ENCODE measurements at regions not wholly inside any gene's neighbourhood (a gene's known extent, or its start where the extent isn't known, plus 50 kb on each side); places are given as distances from the start of the nearest gene placed in this dataset.

GRCh38 chr9:6133346-6134063 lies 82.1 kb upstream of the IL33 start:
- Histone ChIP-seq H3K4me1 (peaks cover 0 to 17% (median 0%) of the 10 kb centered on the region in 3 donors), H3K9me3 (no peaks in the 10 kb centered on the region), H3K4me3 (no peak overlapping the region), H3K27me3 (no peaks in the 10 kb centered on the region), H3K36me3 (no peaks in the 10 kb centered on the region), H3K27ac (no peak overlapping the region)
- no peak for DNase-seq
- TF ChIP-seq POLR2A (IDR thresholded peaks at IDR 0.05) (no peak), CTCF (IDR thresholded peaks at IDR 0.05) (no peak)
- intact Hi-C loops (cut with DNase I), result no loop called here
- WGBS, 2 donors, result 64 to 67% methylated on average over 5 of the region's 5 CpGs

- no peaks in the 10 kb centered on the region for H3K9me3 ChIP-seq
- no peaks in the 10 kb centered on the region for H3K36me3 ChIP-seq
- H3K27ac ChIP-seq, result no peak overlapping the region
- H3K4me1 ChIP-seq, result peaks cover 0 to 17% (median 0%) of the 10 kb centered on the region in 3 donors
- H3K4me3 ChIP-seq, result no peak overlapping the region
- no peak for DNase-seq
- WGBS, 2 donors, result 51 to 63% methylated on average over 4 of the region's 4 CpGs
- TF ChIP-seq POLR2A (IDR thresholded peaks at IDR 0.05), result no peak
- no peak for TF ChIP-seq CTCF (IDR thresholded peaks at IDR 0.05)
- intact Hi-C loops (cut with DNase I), result no loop called here
- no peaks in the 10 kb centered on the region for H3K27me3 ChIP-seq
These were observed 83.0 kb upstream of the IL33 start for GRCh38 chr9:6132650-6133049.

- no peaks in the 10 kb centered on the region for H3K9me3 ChIP-seq
- H3K36me3 ChIP-seq, result no peaks in the 10 kb centered on the region
- no peak for DNase-seq
- WGBS, 2 donors, result 89 to 95% methylated on average over 2 of the region's 2 CpGs
- TF ChIP-seq POLR2A (IDR thresholded peaks at IDR 0.05) (no peak), CTCF (IDR thresholded peaks at IDR 0.05) (no peak)
- peaks cover 0 to 3% (median 0%) of the 10 kb centered on the region in 3 donors for H3K4me1 ChIP-seq
- H3K27me3 ChIP-seq, result no peaks in the 10 kb centered on the region
- H3K27ac ChIP-seq, result no peak overlapping the region
- intact Hi-C loops (cut with DNase I), result no loop called here
- H3K4me3 ChIP-seq, result no peak overlapping the region
These were observed 87.6 kb upstream of the IL33 start for GRCh38 chr9:6128030-6128429.

- TF ChIP-seq POLR2A (IDR thresholded peaks at IDR 0.05) (no peak), CTCF (IDR thresholded peaks at IDR 0.05) (no peak)
- no peaks in the 10 kb centered on the region for H3K4me1 ChIP-seq
- WGBS, 2 donors, result 87 to 89% methylated on average over 2 to 3 of the region's 3 CpGs
These were observed 89.2 kb upstream of the IL33 start for GRCh38 chr9:6126377-6126776.

GRCh38 chr9:6123416-6123815 lies 92.2 kb upstream of the IL33 start:
- Histone ChIP-seq H3K4me1 (no peaks in the 10 kb centered on the region), H3K36me3 (no peaks in the 10 kb centered on the region), H3K4me3 (no peak overlapping the region), H3K27ac (no peak overlapping the region), H3K9me3 (no peaks in the 10 kb centered on the region), H3K27me3 (no peaks in the 10 kb centered on the region)
- no peak for DNase-seq
- TF ChIP-seq CTCF (IDR thresholded peaks at IDR 0.05) (no peak), POLR2A (IDR thresholded peaks at IDR 0.05) (no peak)
- intact Hi-C loops (cut with DNase I), result no loop called here
- 42 to 61% methylated on average over 3 of the region's 3 CpGs for WGBS, 2 donors

More at GRCh38 chr9:6126377-6126776, 89.2 kb upstream of the IL33 start:
- Histone ChIP-seq H3K9me3 (no peaks in the 10 kb centered on the region), H3K36me3 (no peaks in the 10 kb centered on the region), H3K27ac (no peak overlapping the region), H3K4me3 (no peak overlapping the region), H3K27me3 (no peaks in the 10 kb centered on the region)
- intact Hi-C loops (cut with DNase I), result no loop called here
- no peak for DNase-seq
